GM23338 (cell line): ENCODE measurements at regions not wholly inside any gene's neighbourhood (a gene's known extent, or its start where the extent isn't known, plus 50 kb on each side); places are given as distances from the start of the nearest gene placed in this dataset.

Source experiments
- ATAC-seq: fragments of 200-7000 bp; cut with Tn5 transposase; 3 replicates; pipeline ENCODE4 v1.9.1; 2020
- DNase-seq: peaks from one replicate; pipeline ENCODE4 v3.0.0-alpha.2; 2015; ENCODE audit warnings: low spot score
- H2AFZ ChIP-seq: fragments of 200-600 bp; sonication (generic); 2 replicates; pipeline ENCODE4 v1.8.0; 2016; ENCODE audit warnings: antibody characterized with exemption, mild to moderate bottlenecking, moderate library complexity
- H3F3A ChIP-seq: fragments of 200-600 bp; sonication (generic); replicated peaks from 2 replicates; pipeline ENCODE4 v1.8.0; 2017; ENCODE audit warnings: antibody characterized with exemption, mixed run types, low read depth
- H3K27ac ChIP-seq: fragments of 200-600 bp; sonication (generic); 2 replicates; pipeline ENCODE4 v1.6.1; 2016; ENCODE audit warnings: low read depth
- H3K27me3 ChIP-seq: fragments of 200-600 bp; sonication (generic); 2 replicates; pipeline ENCODE4 v1.8.0; 2016; ENCODE audit warnings: mild to moderate bottlenecking, mixed run types, moderate library complexity; ENCODE audit not compliant: insufficient read depth
- H3K36me3 ChIP-seq: fragments of 200-600 bp; sonication (generic); 2 replicates; pipeline ENCODE4 v1.8.0; 2016; ENCODE audit warnings: mild to moderate bottlenecking; ENCODE audit not compliant: insufficient read depth
- H3K4me1 ChIP-seq: fragments of 200-600 bp; sonication (generic); 2 replicates; pipeline ENCODE4 v1.8.0; 2016; ENCODE audit warnings: mild to moderate bottlenecking, moderate library complexity; ENCODE audit not compliant: insufficient read depth
- H3K4me2 ChIP-seq: fragments of 200-600 bp; sonication (generic); 2 replicates; pipeline ENCODE4 v1.7.1; 2017; ENCODE audit warnings: mixed run types
- H3K4me3 ChIP-seq: fragments of 200-600 bp; sonication (generic); 2 replicates; pipeline ENCODE4 v1.6.1; 2016; ENCODE audit warnings: mixed run types
- H3K79me2 ChIP-seq: fragments of 200-600 bp; sonication (generic); replicated peaks from 2 replicates; pipeline ENCODE4 v1.8.0; 2017; ENCODE audit warnings: mild to moderate bottlenecking; ENCODE audit not compliant: insufficient read depth
- H3K9me2 ChIP-seq: fragments of 200-600 bp; sonication (generic); 2 replicates; pipeline ENCODE4 v1.8.0; 2017; ENCODE audit not compliant: insufficient read depth
- H4K20me1 ChIP-seq: fragments of 200-600 bp; sonication (generic); replicated peaks from 2 replicates; pipeline ENCODE4 v1.8.0; 2017; ENCODE audit warnings: mild to moderate bottlenecking; ENCODE audit not compliant: insufficient read depth
- H3K27ac Mint-ChIP-seq: 2 replicates; pipeline ENCODE4 v1.8.0; 2020; ENCODE audit warnings: inconsistent platforms, mild to moderate bottlenecking, moderate library complexity, mixed read lengths
- H3K27me3 Mint-ChIP-seq: 3 replicates; pipeline ENCODE4 v1.8.0; 2022; ENCODE audit warnings: low read depth, mild to moderate bottlenecking, moderate library complexity, mixed read lengths, inconsistent platforms; ENCODE audit not compliant: insufficient read depth, poor library complexity
- H3K36me3 Mint-ChIP-seq: 3 replicates; pipeline ENCODE4 v1.8.0; 2021; ENCODE audit warnings: low read depth, mild to moderate bottlenecking, inconsistent platforms, moderate library complexity, mixed read lengths
- H3K4me1 Mint-ChIP-seq: 3 replicates; pipeline ENCODE4 v1.8.0; 2020; ENCODE audit warnings: mild to moderate bottlenecking, inconsistent platforms, mixed read lengths
- H3K4me3 Mint-ChIP-seq: 3 replicates; pipeline ENCODE4 v1.8.0; 2021; ENCODE audit warnings: moderate library complexity, mild to moderate bottlenecking, inconsistent platforms, mixed read lengths
- H3K9me3 Mint-ChIP-seq: 3 replicates; pipeline ENCODE4 v1.8.0; 2020; ENCODE audit warnings: moderate library complexity, mild to moderate bottlenecking, inconsistent platforms, mixed read lengths
- CREB1 ChIP-seq: fragments of 250-450 bp; sonication (Bioruptor Pico); IDR thresholded peaks from 2 replicates; pipeline ENCODE4 v1.5.0; 2020; ENCODE audit warnings: low read depth, mild to moderate bottlenecking, moderate library complexity
- ETS1 ChIP-seq: IDR thresholded peaks from 2 replicates; pipeline ENCODE4 v1.6.1; 2016; ENCODE audit warnings: antibody characterized with exemption
- EZH2 ChIP-seq: fragments of 200-600 bp; sonication (generic); IDR thresholded peaks from one replicate; pipeline ENCODE4 v1.8.0; 2017; ENCODE audit warnings: antibody characterized with exemption, mild to moderate bottlenecking, low read depth; ENCODE audit not compliant: unreplicated experiment
- EZH2phosphoT487 ChIP-seq: fragments of 200-600 bp; sonication (generic); IDR thresholded peaks from one replicate; pipeline ENCODE4 v1.8.1; 2018; ENCODE audit warnings: antibody characterized with exemption; ENCODE audit not compliant: unreplicated experiment
- JUNB ChIP-seq: IDR thresholded peaks from one replicate; pipeline ENCODE4 v1.6.1; 2016; ENCODE audit warnings: antibody characterized with exemption; ENCODE audit not compliant: unreplicated experiment
- NANOG ChIP-seq: IDR thresholded peaks from 2 replicates; pipeline ENCODE4 v1.6.1; 2016; ENCODE audit warnings: antibody characterized with exemption, borderline replicate concordance
- POLR2AphosphoS5 ChIP-seq: IDR thresholded peaks from 2 replicates; pipeline ENCODE4 v1.6.1; 2016; ENCODE audit warnings: antibody characterized with exemption, low read depth
- STAT1 ChIP-seq: IDR thresholded peaks from one replicate; pipeline ENCODE4 v1.6.1; 2016; ENCODE audit warnings: antibody characterized with exemption; ENCODE audit not compliant: unreplicated experiment
- ZNF114 ChIP-seq: fragments of 250-450 bp; sonication (Bioruptor Pico); IDR thresholded peaks from 2 replicates; pipeline ENCODE4 v1.5.0; 2020; ENCODE audit warnings: mild to moderate bottlenecking, moderate library complexity
- ZNF331 ChIP-seq: fragments of 250-450 bp; sonication (Bioruptor Pico); IDR thresholded peaks from 2 replicates; pipeline ENCODE4 v1.5.0; 2020; ENCODE audit warnings: low read depth, mild to moderate bottlenecking, moderate library complexity
- ZNF462 ChIP-seq: fragments of 250-450 bp; sonication (Bioruptor Pico); IDR thresholded peaks from 2 replicates; pipeline ENCODE4 v1.5.0; 2020; ENCODE audit warnings: mild to moderate bottlenecking, moderate library complexity
- TF ChIP-seq, protein P1 (sequence below): IDR thresholded peaks from one replicate; pipeline ENCODE4 v1.6.1; 2018; ENCODE audit warnings: antibody characterized with exemption; ENCODE audit not compliant: unreplicated experiment
- TF ChIP-seq, protein P2 (sequence below), 2 experiments: fragments of 200-600 bp in 1 of 2; sonication (generic) in 1 of 2; conservative IDR thresholded peaks; 2 replicates each; pipeline versions ENCODE4 v1.5.1 to v1.6.1; 2016 to 2017; ENCODE audit warnings: antibody characterized with exemption in 2 of 2, low read depth in 2 of 2, mild to moderate bottlenecking in 2 of 2, moderate library complexity in 1 of 2

DNA sequence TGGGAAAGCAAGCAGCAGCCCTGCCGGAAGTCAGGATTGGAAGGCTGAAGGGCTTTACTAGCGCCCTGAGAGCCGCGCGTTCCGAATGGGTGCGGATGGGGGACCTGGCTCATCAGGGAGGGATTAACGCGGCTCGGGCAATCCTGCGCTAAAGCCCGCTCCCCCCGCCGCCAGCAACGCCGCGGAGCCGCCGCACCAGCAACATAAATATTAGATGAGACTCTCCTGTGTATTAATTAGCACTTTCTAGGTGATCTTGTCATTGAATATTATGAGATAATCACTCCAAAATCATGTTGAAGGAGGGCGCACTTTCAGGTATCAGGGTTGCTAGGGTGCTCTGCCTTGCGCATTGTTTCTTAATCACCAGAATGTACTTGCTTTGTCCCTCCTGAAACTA lies 357.2 kb upstream of the FAM241A start:
- H3K9me3 Mint-ChIP-seq = no peaks in the 10 kb centered on the region
- peaks cover 12% of the 10 kb centered on the region for H3K27me3 ChIP-seq
- peaks cover 24% of the 10 kb centered on the region for H3K4me1 ChIP-seq
- H3K27ac Mint-ChIP-seq = no peak overlapping the region
- H4K20me1 ChIP-seq = no peaks in the 10 kb centered on the region
- H3K79me2 ChIP-seq = no peaks in the 10 kb centered on the region
- H3K4me3 Mint-ChIP-seq = peak overlapping the region; percentile 64
- H3K27ac ChIP-seq = no peak overlapping the region
- peak overlapping the region; percentile 76 for H3K4me2 ChIP-seq
- ATAC-seq = peak; percentile 99
- peak overlapping the region; percentile 79 for H2AFZ ChIP-seq
- H3K4me1 Mint-ChIP-seq = peaks cover 19% of the 10 kb centered on the region
- no peak for TF ChIP-seq ZNF331
- no peak for TF ChIP-seq JUNB
- no peak for TF ChIP-seq POLR2AphosphoS5
- TF ChIP-seq STAT1 = no peak
- TF ChIP-seq ETS1 = no peak
- no peak for TF ChIP-seq CREB1
- no peak for TF ChIP-seq NANOG
- no peak for TF ChIP-seq ZNF114
- TF ChIP-seq EZH2 = no peak
- no peak for TF ChIP-seq ZNF462
- TF ChIP-seq, protein P1, sequence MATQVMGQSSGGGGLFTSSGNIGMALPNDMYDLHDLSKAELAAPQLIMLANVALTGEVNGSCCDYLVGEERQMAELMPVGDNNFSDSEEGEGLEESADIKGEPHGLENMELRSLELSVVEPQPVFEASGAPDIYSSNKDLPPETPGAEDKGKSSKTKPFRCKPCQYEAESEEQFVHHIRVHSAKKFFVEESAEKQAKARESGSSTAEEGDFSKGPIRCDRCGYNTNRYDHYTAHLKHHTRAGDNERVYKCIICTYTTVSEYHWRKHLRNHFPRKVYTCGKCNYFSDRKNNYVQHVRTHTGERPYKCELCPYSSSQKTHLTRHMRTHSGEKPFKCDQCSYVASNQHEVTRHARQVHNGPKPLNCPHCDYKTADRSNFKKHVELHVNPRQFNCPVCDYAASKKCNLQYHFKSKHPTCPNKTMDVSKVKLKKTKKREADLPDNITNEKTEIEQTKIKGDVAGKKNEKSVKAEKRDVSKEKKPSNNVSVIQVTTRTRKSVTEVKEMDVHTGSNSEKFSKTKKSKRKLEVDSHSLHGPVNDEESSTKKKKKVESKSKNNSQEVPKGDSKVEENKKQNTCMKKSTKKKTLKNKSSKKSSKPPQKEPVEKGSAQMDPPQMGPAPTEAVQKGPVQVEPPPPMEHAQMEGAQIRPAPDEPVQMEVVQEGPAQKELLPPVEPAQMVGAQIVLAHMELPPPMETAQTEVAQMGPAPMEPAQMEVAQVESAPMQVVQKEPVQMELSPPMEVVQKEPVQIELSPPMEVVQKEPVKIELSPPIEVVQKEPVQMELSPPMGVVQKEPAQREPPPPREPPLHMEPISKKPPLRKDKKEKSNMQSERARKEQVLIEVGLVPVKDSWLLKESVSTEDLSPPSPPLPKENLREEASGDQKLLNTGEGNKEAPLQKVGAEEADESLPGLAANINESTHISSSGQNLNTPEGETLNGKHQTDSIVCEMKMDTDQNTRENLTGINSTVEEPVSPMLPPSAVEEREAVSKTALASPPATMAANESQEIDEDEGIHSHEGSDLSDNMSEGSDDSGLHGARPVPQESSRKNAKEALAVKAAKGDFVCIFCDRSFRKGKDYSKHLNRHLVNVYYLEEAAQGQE = no peak
- TF ChIP-seq, protein P2, sequence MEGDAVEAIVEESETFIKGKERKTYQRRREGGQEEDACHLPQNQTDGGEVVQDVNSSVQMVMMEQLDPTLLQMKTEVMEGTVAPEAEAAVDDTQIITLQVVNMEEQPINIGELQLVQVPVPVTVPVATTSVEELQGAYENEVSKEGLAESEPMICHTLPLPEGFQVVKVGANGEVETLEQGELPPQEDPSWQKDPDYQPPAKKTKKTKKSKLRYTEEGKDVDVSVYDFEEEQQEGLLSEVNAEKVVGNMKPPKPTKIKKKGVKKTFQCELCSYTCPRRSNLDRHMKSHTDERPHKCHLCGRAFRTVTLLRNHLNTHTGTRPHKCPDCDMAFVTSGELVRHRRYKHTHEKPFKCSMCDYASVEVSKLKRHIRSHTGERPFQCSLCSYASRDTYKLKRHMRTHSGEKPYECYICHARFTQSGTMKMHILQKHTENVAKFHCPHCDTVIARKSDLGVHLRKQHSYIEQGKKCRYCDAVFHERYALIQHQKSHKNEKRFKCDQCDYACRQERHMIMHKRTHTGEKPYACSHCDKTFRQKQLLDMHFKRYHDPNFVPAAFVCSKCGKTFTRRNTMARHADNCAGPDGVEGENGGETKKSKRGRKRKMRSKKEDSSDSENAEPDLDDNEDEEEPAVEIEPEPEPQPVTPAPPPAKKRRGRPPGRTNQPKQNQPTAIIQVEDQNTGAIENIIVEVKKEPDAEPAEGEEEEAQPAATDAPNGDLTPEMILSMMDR (conservative IDR thresholded peaks at IDR 0.05; ENCODE audit: low read depth in 2 of 2) = no peak
- no peak for TF ChIP-seq EZH2phosphoT487
- no peaks in the 10 kb centered on the region for H3K9me2 ChIP-seq
- H3K36me3 ChIP-seq = no peaks in the 10 kb centered on the region
- no peaks in the 10 kb centered on the region for H3K36me3 Mint-ChIP-seq
- peaks cover 2% of the 10 kb centered on the region for H3K27me3 Mint-ChIP-seq
- H3K4me3 ChIP-seq = peak overlapping the region; percentile 52
- no peaks in the 10 kb centered on the region for H3F3A ChIP-seq
- DNase-seq = peak; percentile 86
